CD4-positive, CD25-positive, alpha-beta regulatory T cell (primary cell): ENCODE measurements at regions not wholly inside any gene's neighbourhood (a gene's known extent, or its start where the extent isn't known, plus 50 kb on each side); places are given as distances from the start of the nearest gene placed in this dataset.

Experiments
- ATAC-seq, 2 donors: fragments of 150-1000 bp; cut with Tn5 transposase; one replicate each; pipeline ENCODE4 v1.10.0; 2021; ENCODE audit warnings: low read depth in 2 of 2, moderate number of reproducible peaks in 2 of 2, moderate library complexity in 1 of 2
- DNase-seq, 3 donors: peaks; one replicate each; pipeline versions ENCODE4 v3.0.0 to v3.0.0-alpha.2; 2012 to 2022; ENCODE audit warnings: mixed read lengths in 1 of 3
- H3K27ac ChIP-seq: one replicate; pipeline ENCODE4 v1.7.0; 2013; ENCODE audit warnings: mild to moderate bottlenecking, low read length; ENCODE audit not compliant: insufficient read depth, poor library complexity, severe bottlenecking
- H3K27me3 ChIP-seq: one replicate; pipeline ENCODE4 v1.7.0; 2013; ENCODE audit warnings: low read length; ENCODE audit not compliant: control insufficient read depth, insufficient read depth
- H3K36me3 ChIP-seq: one replicate; pipeline ENCODE4 v1.7.0; 2013; ENCODE audit warnings: mild to moderate bottlenecking, low read length, moderate library complexity; ENCODE audit not compliant: control insufficient read depth, insufficient read depth
- H3K4me1 ChIP-seq: 2 replicates; pipeline ENCODE4 v1.7.0; 2013; ENCODE audit warnings: mild to moderate bottlenecking, low read length; ENCODE audit not compliant: insufficient read depth, control insufficient read depth, poor library complexity, severe bottlenecking
- H3K4me3 ChIP-seq: one replicate; pipeline ENCODE4 v1.7.0; 2013; ENCODE audit warnings: low read depth, mild to moderate bottlenecking, low read length, moderate library complexity
- H3K9me3 ChIP-seq, 2 experiments: 1 replicate in 1 of 2; 2 replicates in 1 of 2; pipeline ENCODE4 v1.7.0; 2013; ENCODE audit warnings: low read length in 2 of 2, mild to moderate bottlenecking in 1 of 2, moderate library complexity in 1 of 2; ENCODE audit not compliant: control insufficient read depth in 2 of 2
- H3K27ac Mint-ChIP-seq, 3 donors: one replicate each; pipeline ENCODE4 v1.8.0; 2020 to 2022; ENCODE audit warnings: mild to moderate bottlenecking in 3 of 3, mixed read lengths in 3 of 3, moderate library complexity in 2 of 3
- H3K27me3 Mint-ChIP-seq: one replicate; pipeline ENCODE4 v1.8.0; 2022; ENCODE audit warnings: mild to moderate bottlenecking, mixed read lengths
- H3K36me3 Mint-ChIP-seq: one replicate; pipeline ENCODE4 v1.8.0; 2020; ENCODE audit warnings: mixed read lengths
- H3K4me1 Mint-ChIP-seq, 4 donors: one replicate each; pipeline ENCODE4 v1.8.0; 2020 to 2022; ENCODE audit warnings: mixed read lengths in 4 of 4, mild to moderate bottlenecking in 1 of 4
- H3K4me3 Mint-ChIP-seq, 4 donors: one replicate each; pipeline ENCODE4 v1.8.0; 2020 to 2022; ENCODE audit warnings: mild to moderate bottlenecking in 4 of 4, mixed read lengths in 4 of 4, moderate library complexity in 3 of 4
- H3K9me3 Mint-ChIP-seq, 7 donors: one replicate each; pipeline ENCODE4 v1.8.0; 2020 to 2022; ENCODE audit warnings: mixed read lengths in 7 of 7, mild to moderate bottlenecking in 3 of 7, moderate library complexity in 2 of 7

DNA sequence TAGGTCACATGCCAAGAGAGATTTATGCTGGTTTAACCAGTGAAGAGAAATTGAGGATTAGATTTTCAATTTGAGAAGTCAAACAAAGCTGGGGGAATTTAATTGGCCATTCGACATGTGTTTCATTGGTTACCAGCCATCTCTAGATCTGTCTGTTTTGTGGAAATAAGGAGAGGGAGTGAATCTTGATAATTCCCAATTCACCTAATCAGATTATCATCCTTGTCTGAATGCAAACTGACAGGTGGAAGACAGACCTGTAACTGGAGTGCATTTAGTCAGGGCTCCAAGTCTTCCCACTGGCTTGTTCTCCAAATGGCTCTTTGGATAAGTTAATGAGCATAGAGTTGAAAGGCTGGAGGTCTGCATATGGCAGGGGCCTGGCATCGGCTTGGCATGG is 1049.3 kb downstream of the NTRK3 start:
- no peak for DNase-seq
- no peaks in the 10 kb centered on the region for H3K4me1 Mint-ChIP-seq
- Histone ChIP-seq H3K27me3 (no peaks in the 10 kb centered on the region), H3K4me1 (no peaks in the 10 kb centered on the region), H3K4me3 (no peak overlapping the region), H3K36me3 (no peaks in the 10 kb centered on the region), H3K27ac (no peak overlapping the region), H3K9me3 (no peaks in the 10 kb centered on the region)
- ATAC-seq: no peak
- no peak overlapping the region for H3K27ac Mint-ChIP-seq
- H3K36me3 Mint-ChIP-seq: no peaks in the 10 kb centered on the region
- peaks cover 0 to 8% (median 1%) of the 10 kb centered on the region in 7 donors for H3K9me3 Mint-ChIP-seq
- no peaks in the 10 kb centered on the region for H3K27me3 Mint-ChIP-seq
- H3K4me3 Mint-ChIP-seq: no peak overlapping the region

DNA sequence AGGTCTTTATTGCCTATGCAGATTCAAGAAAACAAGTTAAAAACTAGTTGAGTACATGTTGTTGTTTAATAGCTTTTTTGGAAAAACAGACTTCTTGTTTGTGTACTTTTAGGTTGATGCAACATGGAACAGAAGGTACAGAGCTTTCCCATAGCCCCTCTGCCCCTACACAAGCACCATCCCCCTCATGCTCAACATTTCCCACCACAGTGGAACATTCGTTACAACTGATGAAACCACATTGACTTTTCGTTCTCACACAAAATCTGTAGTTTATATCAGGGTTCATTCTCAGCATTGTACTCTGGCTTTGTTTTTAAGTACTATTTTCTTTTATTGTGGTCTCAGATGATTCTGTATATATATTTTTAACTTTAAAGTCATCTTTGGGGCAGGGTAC is 1054.6 kb downstream of the NTRK3 start:
- Mint-ChIP-seq H3K4me3 (no peak overlapping the region), H3K9me3 (peaks cover 0 to 8% (median 4%) of the 10 kb centered on the region in 7 donors), H3K27ac (no peak overlapping the region), H3K36me3 (no peaks in the 10 kb centered on the region), H3K4me1 (no peaks in the 10 kb centered on the region), H3K27me3 (no peaks in the 10 kb centered on the region)
- Histone ChIP-seq H3K4me1 (no peaks in the 10 kb centered on the region), H3K9me3 (no peaks in the 10 kb centered on the region), H3K4me3 (no peak overlapping the region), H3K36me3 (no peaks in the 10 kb centered on the region), H3K27ac (no peak overlapping the region), H3K27me3 (no peaks in the 10 kb centered on the region)
- ATAC-seq (no peak), DNase-seq (no peak)

DNA sequence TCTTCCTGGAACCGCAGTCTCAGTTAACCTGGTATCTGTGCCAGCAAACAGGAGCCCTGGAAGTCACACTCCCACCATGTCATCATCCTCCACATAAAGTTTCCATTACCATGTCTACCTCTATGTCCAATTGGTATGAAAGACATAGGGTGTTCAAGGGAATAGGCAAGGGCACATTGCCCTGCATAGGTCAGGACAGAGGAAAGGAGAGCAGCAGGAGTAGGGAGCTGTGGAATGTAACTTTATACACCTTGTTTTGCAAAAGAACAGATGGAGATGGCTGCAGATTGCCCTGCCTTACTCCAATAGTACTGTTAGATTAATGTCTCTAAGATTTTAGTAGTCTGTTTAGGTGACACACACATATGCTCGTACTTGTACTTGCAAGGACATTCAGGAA is 1056.4 kb downstream of the NTRK3 start:
- DNase-seq: no peak
- Mint-ChIP-seq H3K27me3 (no peaks in the 10 kb centered on the region), H3K9me3 (peaks cover 0 to 8% (median 4%) of the 10 kb centered on the region in 7 donors), H3K27ac (no peak overlapping the region), H3K4me1 (no peaks in the 10 kb centered on the region), H3K36me3 (no peaks in the 10 kb centered on the region), H3K4me3 (no peak overlapping the region)
- no peak for ATAC-seq
- no peaks in the 10 kb centered on the region for H3K36me3 ChIP-seq
- no peaks in the 10 kb centered on the region for H3K9me3 ChIP-seq
- H3K4me3 ChIP-seq: no peak overlapping the region
- H3K27me3 ChIP-seq: no peaks in the 10 kb centered on the region
- H3K27ac ChIP-seq: no peak overlapping the region
- H3K4me1 ChIP-seq: no peaks in the 10 kb centered on the region

DNA sequence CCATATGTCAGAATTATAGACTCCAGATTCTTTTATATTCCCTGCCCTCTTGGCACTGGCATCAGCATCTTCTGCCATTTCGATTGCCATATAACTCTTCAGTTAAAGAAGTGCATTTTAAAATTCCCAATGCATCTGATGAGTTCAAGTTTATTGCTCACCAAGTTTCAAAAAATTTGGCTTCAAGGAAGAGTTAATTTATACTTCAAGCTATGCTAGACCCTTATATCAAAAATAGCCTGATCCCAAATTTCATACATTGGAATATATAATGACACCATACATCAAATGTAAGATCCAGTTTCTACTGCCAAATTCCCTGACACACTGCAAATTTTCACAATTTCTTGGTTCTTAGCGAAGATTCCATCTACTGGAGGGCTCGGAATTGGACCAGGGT is 1058.6 kb downstream of the NTRK3 start:
- ATAC-seq: no peak
- Mint-ChIP-seq H3K9me3 (peaks cover 0 to 9% (median 3%) of the 10 kb centered on the region in 7 donors), H3K4me1 (no peaks in the 10 kb centered on the region), H3K4me3 (no peak overlapping the region), H3K36me3 (no peaks in the 10 kb centered on the region), H3K27ac (no peak overlapping the region), H3K27me3 (no peaks in the 10 kb centered on the region)
- no peaks in the 10 kb centered on the region for H3K36me3 ChIP-seq
- no peaks in the 10 kb centered on the region for H3K9me3 ChIP-seq
- no peaks in the 10 kb centered on the region for H3K27me3 ChIP-seq
- DNase-seq: no peak
- H3K27ac ChIP-seq: no peak overlapping the region
- no peaks in the 10 kb centered on the region for H3K4me1 ChIP-seq
- no peak overlapping the region for H3K4me3 ChIP-seq

DNA sequence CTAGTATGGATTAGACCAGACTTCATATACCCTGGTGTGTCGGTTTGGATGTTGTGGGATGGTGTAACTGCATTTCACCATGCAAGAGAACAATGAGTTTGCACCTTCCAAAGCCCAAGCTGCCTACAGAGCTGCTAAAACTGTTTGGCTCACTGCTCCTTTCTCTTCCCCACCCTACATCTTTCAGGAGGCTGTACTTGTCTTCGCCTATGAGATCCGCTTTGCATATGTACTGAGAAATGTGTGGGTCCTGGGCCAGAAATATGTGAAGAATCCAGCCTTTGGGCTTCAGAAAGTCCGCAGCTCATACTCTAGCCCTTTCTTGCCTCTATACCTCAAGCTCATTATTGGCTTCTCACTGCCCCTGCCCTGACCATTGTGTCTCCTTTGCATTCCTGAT is 1060.0 kb downstream of the NTRK3 start:
- Histone ChIP-seq H3K4me3 (no peak overlapping the region), H3K36me3 (no peaks in the 10 kb centered on the region), H3K27ac (no peak overlapping the region), H3K4me1 (no peaks in the 10 kb centered on the region), H3K9me3 (no peaks in the 10 kb centered on the region), H3K27me3 (no peaks in the 10 kb centered on the region)
- no peaks in the 10 kb centered on the region for H3K36me3 Mint-ChIP-seq
- no peak for ATAC-seq
- H3K4me1 Mint-ChIP-seq: no peaks in the 10 kb centered on the region
- peaks cover 0 to 9% (median 3%) of the 10 kb centered on the region in 7 donors for H3K9me3 Mint-ChIP-seq
- H3K27ac Mint-ChIP-seq: peak overlapping the region in 1 of 3 donors; percentile 3
- H3K4me3 Mint-ChIP-seq: no peak overlapping the region
- DNase-seq: no peak
- no peaks in the 10 kb centered on the region for H3K27me3 Mint-ChIP-seq

DNA sequence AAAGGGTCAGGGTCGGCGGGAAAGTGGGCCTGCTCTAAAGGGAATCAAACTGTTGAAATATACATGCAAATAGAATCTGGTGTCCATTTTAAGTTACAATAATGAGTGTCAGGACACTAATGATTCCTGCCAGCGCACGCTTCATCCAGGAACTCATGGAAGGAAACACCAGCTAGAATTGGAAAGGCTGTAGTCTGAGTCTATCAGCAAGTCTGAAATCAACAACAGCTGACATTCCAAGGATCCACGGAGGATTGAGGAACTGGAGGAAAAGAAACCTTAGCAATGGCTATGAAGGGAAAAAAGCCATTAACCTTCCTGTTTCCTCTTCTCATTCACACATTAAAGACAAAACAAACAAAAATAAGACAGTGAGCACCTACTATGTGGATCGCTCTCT is 1063.1 kb downstream of the NTRK3 start:
- H3K27ac Mint-ChIP-seq: no peak overlapping the region
- Histone ChIP-seq H3K27me3 (no peaks in the 10 kb centered on the region), H3K27ac (no peak overlapping the region), H3K4me3 (no peak overlapping the region), H3K4me1 (no peaks in the 10 kb centered on the region), H3K36me3 (no peaks in the 10 kb centered on the region), H3K9me3 (no peaks in the 10 kb centered on the region)
- H3K9me3 Mint-ChIP-seq: peaks cover 0 to 8% (median 3%) of the 10 kb centered on the region in 7 donors
- no peaks in the 10 kb centered on the region for H3K27me3 Mint-ChIP-seq
- no peak overlapping the region for H3K4me3 Mint-ChIP-seq
- DNase-seq: no peak
- H3K4me1 Mint-ChIP-seq: no peaks in the 10 kb centered on the region
- no peaks in the 10 kb centered on the region for H3K36me3 Mint-ChIP-seq
- ATAC-seq: no peak

DNA sequence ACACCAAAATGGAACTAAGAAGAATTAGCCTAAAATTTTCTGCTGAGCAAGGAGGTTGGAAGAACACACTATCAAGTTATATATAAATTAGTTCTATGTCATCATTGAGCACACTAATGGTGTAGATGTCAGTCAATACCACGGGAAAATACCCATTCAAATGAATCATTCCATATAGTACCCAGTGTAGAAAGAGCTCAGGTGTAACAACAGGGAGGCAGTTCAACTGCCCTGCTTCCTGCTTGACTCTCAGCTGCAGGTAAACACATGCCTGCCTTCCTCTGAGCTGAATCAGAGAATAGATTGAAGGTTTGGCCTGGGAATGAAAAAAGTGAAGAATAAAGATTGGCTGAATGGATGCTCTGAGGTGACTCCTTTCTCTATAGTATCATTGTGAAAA is 1088.0 kb downstream of the AGBL1 start:
- Mint-ChIP-seq H3K27me3 (no peaks in the 10 kb centered on the region), H3K4me3 (no peak overlapping the region), H3K4me1 (peaks cover 0 to 3% (median 0%) of the 10 kb centered on the region in 4 donors), H3K9me3 (peaks cover 0 to 5% (median 2%) of the 10 kb centered on the region in 7 donors), H3K27ac (no peak overlapping the region), H3K36me3 (no peaks in the 10 kb centered on the region)
- Histone ChIP-seq H3K9me3 (no peaks in the 10 kb centered on the region), H3K27me3 (no peaks in the 10 kb centered on the region), H3K36me3 (no peaks in the 10 kb centered on the region), H3K4me3 (no peak overlapping the region), H3K4me1 (no peaks in the 10 kb centered on the region), H3K27ac (no peak overlapping the region)
- DNase-seq: no peak
- no peak for ATAC-seq

DNA sequence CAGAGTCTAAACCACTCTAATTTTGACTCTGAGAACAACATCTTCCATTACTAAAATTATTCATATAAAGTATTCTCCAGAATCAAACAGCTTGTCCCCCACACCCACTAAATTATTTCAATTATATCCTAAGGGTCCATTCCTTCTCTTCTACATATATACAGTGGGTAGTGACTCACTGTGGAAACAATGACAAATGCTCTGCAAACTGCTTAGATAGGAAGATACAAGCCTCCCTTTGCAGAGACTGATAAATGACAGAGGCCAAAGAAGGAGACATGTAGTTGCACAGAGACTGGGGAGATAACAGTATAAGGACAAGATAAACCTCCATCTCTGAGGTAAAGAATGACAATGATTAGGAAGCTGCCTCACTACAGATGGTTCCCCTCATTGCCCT is 1087.4 kb downstream of the AGBL1 start:
- H3K27ac Mint-ChIP-seq: no peak overlapping the region

More for the DNA sequence above, 1087.4 kb downstream of the AGBL1 start:
- H3K27me3 ChIP-seq: no peaks in the 10 kb centered on the region
- H3K4me3 Mint-ChIP-seq: no peak overlapping the region
- H3K4me1 Mint-ChIP-seq: peaks cover 0 to 3% (median 0%) of the 10 kb centered on the region in 4 donors
- no peak overlapping the region for H3K4me3 ChIP-seq
- DNase-seq (no peak), ATAC-seq (no peak)
- no peaks in the 10 kb centered on the region for H3K27me3 Mint-ChIP-seq
- H3K36me3 ChIP-seq: no peaks in the 10 kb centered on the region
- no peaks in the 10 kb centered on the region for H3K4me1 ChIP-seq
- no peaks in the 10 kb centered on the region for H3K9me3 ChIP-seq
- H3K36me3 Mint-ChIP-seq: no peaks in the 10 kb centered on the region
- peaks cover 0 to 5% (median 2%) of the 10 kb centered on the region in 7 donors for H3K9me3 Mint-ChIP-seq
- no peak overlapping the region for H3K27ac ChIP-seq
